Adrenal gland (tissue), 5 donors: ENCODE measurements at regions not wholly inside any gene's neighbourhood (a gene's known extent, or its start where the extent isn't known, plus 50 kb on each side); places are given as distances from the start of the nearest gene placed in this dataset.
"Not testable (repeated sequence)": the region's sequence is repeated elsewhere in the genome, so short reads cannot be mapped to it uniquely, and the experiment has no call there.

Experiments used
- POLR2A ChIP-seq, 2 donors: fragments of 450-650 bp; IDR thresholded peaks; one replicate each; pipeline ENCODE4 v1.6.1; 2017; ENCODE audit warnings: antibody characterized with exemption in 2 of 2, mild to moderate bottlenecking in 2 of 2, moderate library complexity in 1 of 2
- TF ChIP-seq, protein P1 (sequence below), 6 experiments: fragments of 450-650 bp in 4 of 6; fragments of 200-600 bp in 2 of 6; sonication (generic) in 1 of 6; IDR thresholded peaks; 1 replicate in 5 of 6; 2 replicates in 1 of 6; pipeline versions ENCODE4 v1.5.1 to v1.8.0; 2016 to 2021; ENCODE audit warnings: antibody characterized with exemption in 6 of 6, mild to moderate bottlenecking in 2 of 6, moderate library complexity in 1 of 6
- donor health status: DM: no; HTN: no; CAD: no.

- TF ChIP-seq, protein P1, sequence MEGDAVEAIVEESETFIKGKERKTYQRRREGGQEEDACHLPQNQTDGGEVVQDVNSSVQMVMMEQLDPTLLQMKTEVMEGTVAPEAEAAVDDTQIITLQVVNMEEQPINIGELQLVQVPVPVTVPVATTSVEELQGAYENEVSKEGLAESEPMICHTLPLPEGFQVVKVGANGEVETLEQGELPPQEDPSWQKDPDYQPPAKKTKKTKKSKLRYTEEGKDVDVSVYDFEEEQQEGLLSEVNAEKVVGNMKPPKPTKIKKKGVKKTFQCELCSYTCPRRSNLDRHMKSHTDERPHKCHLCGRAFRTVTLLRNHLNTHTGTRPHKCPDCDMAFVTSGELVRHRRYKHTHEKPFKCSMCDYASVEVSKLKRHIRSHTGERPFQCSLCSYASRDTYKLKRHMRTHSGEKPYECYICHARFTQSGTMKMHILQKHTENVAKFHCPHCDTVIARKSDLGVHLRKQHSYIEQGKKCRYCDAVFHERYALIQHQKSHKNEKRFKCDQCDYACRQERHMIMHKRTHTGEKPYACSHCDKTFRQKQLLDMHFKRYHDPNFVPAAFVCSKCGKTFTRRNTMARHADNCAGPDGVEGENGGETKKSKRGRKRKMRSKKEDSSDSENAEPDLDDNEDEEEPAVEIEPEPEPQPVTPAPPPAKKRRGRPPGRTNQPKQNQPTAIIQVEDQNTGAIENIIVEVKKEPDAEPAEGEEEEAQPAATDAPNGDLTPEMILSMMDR (IDR thresholded peaks at IDR 0.05), result not testable (repeated sequence)
- TF ChIP-seq POLR2A (IDR thresholded peaks at IDR 0.05), result not testable (repeated sequence)
Observed at GRCh38 chr1:862601-863000, 61.1 kb upstream of the SAMD11 start.
